HCT116 (cell line): ENCODE measurements at regions not wholly inside any gene's neighbourhood (a gene's known extent, or its start where the extent isn't known, plus 50 kb on each side); places are given as distances from the start of the nearest gene placed in this dataset.

Experiments
- EZH2 ChIP-seq: fragments of 200-600 bp; sonication (generic); IDR thresholded peaks from 2 replicates; pipeline ENCODE4 v1.6.1; 2017; ENCODE audit warnings: antibody characterized with exemption, mixed run types
- POLR2A ChIP-seq: IDR thresholded peaks from 2 replicates; pipeline ENCODE4 v1.7.0; 2011; ENCODE audit warnings: borderline replicate concordance; ENCODE audit not compliant: insufficient read depth, insufficient read length; ENCODE audit errors: extremely low read depth
- POLR2AphosphoS5 ChIP-seq: IDR thresholded peaks from 2 replicates; pipeline ENCODE4 v1.6.1; 2011; ENCODE audit warnings: mild to moderate bottlenecking, low read depth, low read length, moderate library complexity
- TF ChIP-seq, protein P1 (sequence below): IDR thresholded peaks from 2 replicates; pipeline ENCODE4 v1.6.1; 2012
- TF ChIP-seq, protein P2 (sequence below), 3 experiments: fragments of 200-600 bp in 1 of 3; sonication (generic) in 1 of 3; IDR thresholded peaks in 2 of 3; conservative IDR thresholded peaks in 1 of 3; 2 replicates each; pipeline ENCODE4 v1.5.1; 2012 to 2017; ENCODE audit warnings: low read depth in 2 of 3, low read length in 2 of 3, antibody characterized with exemption in 1 of 3, borderline replicate concordance in 1 of 3, control low read depth in 1 of 3, mild to moderate bottlenecking in 1 of 3, mixed read lengths in 1 of 3, mixed run types in 1 of 3, moderate library complexity in 1 of 3; ENCODE audit not compliant: insufficient read depth in 1 of 3

DNA sequence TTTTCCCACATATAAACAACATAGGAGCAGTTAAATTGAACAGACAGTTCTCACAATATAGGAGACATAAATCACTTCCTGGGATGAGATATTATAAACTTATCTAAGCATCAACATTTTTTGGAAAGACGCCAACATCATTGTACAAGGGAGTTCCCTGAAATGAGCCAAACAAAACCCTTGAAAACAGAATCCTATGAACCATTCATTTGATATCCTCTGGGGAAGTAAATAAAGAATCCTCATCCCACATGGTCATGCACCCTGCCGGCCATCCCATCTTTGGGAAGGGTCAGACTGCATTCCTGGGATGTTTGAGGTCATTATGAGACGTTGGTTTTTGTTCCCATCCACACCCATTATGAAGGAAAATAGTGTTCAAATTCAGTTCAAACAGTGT lies 111.8 kb upstream of the USP25 start:
- TF ChIP-seq, protein P1, sequence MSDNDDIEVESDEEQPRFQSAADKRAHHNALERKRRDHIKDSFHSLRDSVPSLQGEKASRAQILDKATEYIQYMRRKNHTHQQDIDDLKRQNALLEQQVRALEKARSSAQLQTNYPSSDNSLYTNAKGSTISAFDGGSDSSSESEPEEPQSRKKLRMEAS, result no peak
- TF ChIP-seq POLR2A (no peak), POLR2AphosphoS5 (no peak), EZH2 (no peak)
- TF ChIP-seq, protein P2, sequence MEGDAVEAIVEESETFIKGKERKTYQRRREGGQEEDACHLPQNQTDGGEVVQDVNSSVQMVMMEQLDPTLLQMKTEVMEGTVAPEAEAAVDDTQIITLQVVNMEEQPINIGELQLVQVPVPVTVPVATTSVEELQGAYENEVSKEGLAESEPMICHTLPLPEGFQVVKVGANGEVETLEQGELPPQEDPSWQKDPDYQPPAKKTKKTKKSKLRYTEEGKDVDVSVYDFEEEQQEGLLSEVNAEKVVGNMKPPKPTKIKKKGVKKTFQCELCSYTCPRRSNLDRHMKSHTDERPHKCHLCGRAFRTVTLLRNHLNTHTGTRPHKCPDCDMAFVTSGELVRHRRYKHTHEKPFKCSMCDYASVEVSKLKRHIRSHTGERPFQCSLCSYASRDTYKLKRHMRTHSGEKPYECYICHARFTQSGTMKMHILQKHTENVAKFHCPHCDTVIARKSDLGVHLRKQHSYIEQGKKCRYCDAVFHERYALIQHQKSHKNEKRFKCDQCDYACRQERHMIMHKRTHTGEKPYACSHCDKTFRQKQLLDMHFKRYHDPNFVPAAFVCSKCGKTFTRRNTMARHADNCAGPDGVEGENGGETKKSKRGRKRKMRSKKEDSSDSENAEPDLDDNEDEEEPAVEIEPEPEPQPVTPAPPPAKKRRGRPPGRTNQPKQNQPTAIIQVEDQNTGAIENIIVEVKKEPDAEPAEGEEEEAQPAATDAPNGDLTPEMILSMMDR (IDR thresholded peaks at IDR 0.05 in 2 of 3, conservative IDR thresholded peaks at IDR 0.05 in 1 of 3; ENCODE audit: borderline replicate concordance in 1 of 3, insufficient read depth in 1 of 3, low read depth in 2 of 3, low read length in 2 of 3), result no peak
